T-helper 1 cell treated with Interleukin-12 subunit alpha and Interleukin-12 subunit beta and Interleukin-4 antibody, amounts not matched to agents 30 ng/mL and 1 ng/mL, for 36 hours (primary cell): ENCODE measurements at regions not wholly inside any gene's neighbourhood (a gene's known extent, or its start where the extent isn't known, plus 50 kb on each side); places are given as distances from the start of the nearest gene placed in this dataset.
"Not testable (repeated sequence)": the region's sequence is repeated elsewhere in the genome, so short reads cannot be mapped to it uniquely, and the experiment has no call there.

ENCODE experiments used
- intact Hi-C: fragments of 100-400 bp; cut with micrococcal nuclease; formaldehyde crosslinking; loops from one replicate; pipeline ENCODE4 v1.15.1; 2024

GRCh38 chr1:81178431-81179093 is 622.2 kb upstream of the ADGRL2 start:
- intact Hi-C loops, result not testable (repeated sequence)

DNA sequence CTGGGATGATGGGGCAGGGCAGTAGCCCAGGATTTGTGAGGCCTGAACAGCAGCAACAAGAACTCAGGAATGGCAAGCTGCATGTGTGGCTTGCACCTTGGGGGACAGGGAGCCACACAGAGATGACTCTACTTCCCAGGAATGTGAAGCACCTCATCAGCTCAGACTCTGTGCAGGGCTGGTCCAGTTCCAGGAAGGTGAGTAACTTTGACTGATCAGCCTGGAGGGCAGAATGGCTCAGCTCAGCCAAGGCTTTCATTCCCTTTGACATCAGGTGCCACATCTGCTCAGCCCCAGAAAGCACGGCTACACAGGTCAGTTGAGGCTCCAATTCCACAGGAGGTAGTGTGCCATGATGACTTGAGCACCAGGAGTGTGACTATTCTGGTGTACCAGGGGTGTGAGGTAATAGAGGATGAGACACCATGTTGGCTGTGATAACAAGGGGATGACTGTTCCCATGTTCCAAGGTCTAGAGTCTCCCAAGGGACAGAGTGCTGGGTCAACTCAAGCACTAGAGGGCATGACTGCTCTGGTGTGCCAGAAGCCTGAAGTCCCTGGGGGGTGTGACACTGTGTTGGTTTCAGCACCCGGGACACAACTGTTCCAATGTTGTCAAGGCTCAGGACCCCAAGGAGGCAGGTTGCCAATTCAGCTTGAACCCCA is 625.8 kb upstream of the ADGRL2 start:
- intact Hi-C loops, result no loop called here

- intact Hi-C loops, result no loop called here
These were observed 626.7 kb upstream of the ADGRL2 start for GRCh38 chr1:81174052-81174451.

GRCh38 chr1:81172483-81172882 is 628.3 kb upstream of the ADGRL2 start:
- intact Hi-C loops, result no loop called here

DNA sequence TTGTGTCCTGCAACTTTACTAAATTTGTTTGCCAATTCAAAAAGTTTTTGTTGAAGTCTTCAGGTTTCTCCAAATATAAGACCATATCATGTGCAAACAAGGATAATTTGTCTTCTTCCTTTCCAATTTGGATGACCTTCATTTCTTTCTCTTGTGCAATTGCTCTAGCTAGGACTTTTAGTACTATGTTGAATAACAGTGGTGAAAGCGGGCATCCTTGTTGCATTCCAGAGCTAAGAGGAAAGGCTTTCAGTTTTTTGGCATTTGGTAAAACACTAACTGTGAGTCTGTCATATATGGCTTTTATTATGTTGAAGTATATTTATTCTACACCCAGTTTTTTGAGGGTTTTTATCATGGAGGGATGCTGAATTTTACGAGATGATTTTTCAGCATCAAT is 630.0 kb upstream of the ADGRL2 start:
- intact Hi-C loops, result no loop called here

- intact Hi-C loops, result no loop called here
These were observed 634.8 kb upstream of the ADGRL2 start for GRCh38 chr1:81165963-81166362.

- intact Hi-C loops, result no loop called here
These were observed 640.0 kb upstream of the ADGRL2 start for GRCh38 chr1:81160696-81161095.

- intact Hi-C loops, result no loop called here
These were observed 642.1 kb upstream of the ADGRL2 start for GRCh38 chr1:81158592-81158991.

DNA sequence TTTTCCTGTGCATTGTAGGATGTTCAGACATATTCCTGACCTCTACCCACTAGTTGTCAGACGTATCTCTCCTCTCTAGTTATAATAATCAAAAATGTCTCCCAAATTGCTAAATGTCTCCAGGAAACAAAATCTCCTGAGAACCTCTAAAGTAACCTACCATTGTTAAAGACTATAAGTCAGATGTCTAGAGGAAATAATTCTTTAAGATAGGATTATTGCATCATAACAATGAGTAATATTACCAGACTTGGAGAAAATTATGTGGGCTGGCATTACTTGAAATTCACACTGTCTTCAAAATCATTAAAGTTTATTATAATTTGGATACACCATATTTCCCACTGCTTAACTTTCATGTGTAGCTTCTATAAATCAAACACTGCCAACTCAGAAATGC is 643.0 kb upstream of the ADGRL2 start:
- intact Hi-C loops, result no loop called here

DNA sequence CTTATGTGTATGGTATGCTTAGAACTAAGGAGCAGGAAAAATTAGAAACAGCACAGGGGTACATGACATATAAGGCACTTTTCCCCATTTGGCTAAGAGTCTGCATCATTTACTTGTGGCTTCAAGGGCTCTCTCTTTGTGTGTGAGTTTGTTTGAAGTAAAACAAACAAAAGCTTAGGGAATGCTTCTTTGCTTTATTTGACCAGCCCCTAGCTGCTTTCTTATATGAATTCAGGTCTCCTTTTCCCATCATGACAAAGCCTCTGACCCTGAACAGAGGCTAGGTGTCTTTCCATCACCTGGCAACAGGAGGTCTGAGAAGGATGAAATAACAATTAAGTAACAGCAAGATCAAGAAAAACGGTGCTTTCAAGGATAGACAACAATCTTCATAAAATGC is 643.8 kb upstream of the ADGRL2 start:
- intact Hi-C loops, result no loop called here

DNA sequence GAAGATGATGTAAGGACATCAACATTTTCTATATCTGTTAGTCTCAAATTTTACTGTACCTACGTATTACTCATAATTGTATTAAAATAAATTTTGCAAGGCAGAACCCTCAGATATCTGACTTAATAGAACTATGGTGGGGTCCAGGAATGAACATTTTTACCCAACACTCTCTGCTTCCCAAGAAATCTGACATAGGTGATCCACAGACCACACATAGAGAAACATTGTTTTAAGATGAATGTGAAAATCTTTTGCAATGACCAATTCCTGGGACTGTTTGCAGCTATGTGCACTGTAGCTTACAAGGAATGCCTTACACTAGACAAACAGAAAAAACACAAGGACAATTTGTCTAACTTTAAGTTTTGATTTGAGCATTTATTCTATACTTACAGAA is 645.6 kb upstream of the ADGRL2 start:
- intact Hi-C loops, result no loop called here

- intact Hi-C loops, result no loop called here
These were observed 649.5 kb upstream of the ADGRL2 start for GRCh38 chr1:81151206-81151605.

DNA sequence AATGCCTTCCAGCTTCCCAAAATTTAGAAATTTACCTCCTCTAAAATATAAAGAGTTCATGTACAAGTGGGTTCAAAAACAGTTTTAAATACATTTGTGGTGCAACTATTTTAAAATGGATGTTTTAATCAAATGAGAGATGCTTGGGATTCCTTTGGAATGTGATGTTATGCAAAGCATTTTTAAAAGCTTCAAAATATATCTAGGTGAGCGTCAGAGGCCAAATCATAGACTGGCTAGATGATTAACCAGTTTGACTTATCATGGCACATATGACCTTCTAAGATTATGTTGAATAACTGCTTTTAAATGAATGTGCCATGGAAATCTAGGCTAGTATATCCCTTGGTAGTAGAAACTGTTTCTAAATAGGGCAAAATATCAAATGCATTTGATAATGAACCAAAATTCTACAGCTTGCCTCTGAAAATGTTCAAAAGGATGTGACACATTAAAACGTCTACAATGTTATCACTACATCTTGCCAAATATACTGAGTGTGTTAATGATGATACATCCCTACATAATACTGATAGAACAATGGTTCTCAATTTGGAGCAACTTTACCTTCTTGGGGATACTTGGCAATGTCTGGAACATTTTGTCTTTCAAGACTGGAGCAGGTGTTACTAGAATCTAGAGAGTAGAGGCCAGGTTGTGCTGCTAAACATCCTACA is 650.9 kb upstream of the ADGRL2 start:
- intact Hi-C loops, result no loop called here

DNA sequence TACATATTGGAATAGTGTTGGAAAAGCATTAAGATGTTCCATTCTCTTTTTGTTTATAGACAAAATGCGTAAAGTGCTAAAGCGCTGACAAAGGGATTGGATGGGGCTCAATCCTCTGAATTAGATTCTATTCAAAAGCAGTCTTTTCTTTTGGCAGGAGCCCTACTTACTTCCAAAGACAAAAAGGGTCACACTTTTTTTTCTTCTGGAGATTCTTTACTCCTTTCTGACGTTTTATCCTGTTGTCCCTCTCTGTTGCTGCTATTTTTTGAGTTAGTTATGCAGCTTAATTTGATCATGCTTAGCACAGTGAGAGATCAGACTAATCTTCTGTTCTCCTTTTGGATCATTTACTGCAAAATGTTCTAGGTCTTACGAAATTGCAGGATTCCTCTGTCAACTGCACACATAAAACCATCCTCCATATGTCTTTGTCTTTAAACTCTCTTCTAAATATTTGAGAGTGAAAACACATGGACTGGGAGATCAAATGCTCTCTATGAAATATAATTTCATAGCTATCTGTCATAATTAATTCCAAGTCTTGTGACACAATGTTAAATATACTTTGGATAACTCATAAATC is 656.4 kb upstream of the ADGRL2 start:
- intact Hi-C loops, result no loop called here

- intact Hi-C loops, result no loop called here
These were observed 658.5 kb upstream of the ADGRL2 start for GRCh38 chr1:81142099-81142826.

GRCh38 chr1:81135524-81135923 is 665.2 kb upstream of the ADGRL2 start:
- intact Hi-C loops, result no loop called here

GRCh38 chr1:81129776-81130175 is 671.0 kb upstream of the ADGRL2 start:
- intact Hi-C loops, result no loop called here

DNA sequence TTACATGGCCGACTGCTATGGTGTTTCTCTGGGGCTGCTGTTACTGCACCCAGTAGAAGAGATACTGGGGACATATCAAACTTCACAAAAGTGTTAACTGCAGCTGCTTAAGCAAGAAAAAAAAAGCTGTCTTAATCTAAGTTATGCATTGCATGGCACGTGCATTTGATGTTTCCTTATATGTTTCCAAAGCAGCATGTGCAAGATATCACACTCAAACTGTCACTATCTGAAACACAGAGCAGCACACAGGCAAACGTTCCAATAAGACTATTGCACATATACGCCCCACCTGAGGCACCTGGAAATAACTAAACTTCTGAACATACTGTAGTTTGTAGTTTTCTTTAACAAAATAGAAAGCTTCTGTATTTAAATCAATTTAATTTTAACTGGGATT is 671.4 kb upstream of the ADGRL2 start:
- intact Hi-C loops, result no loop called here

GRCh38 chr1:81128079-81128478 is 672.7 kb upstream of the ADGRL2 start:
- intact Hi-C loops, result no loop called here

GRCh38 chr1:81126989-81127581 is 673.6 kb upstream of the ADGRL2 start:
- intact Hi-C loops, result no loop called here

GRCh38 chr1:81125672-81126071 is 675.1 kb upstream of the ADGRL2 start:
- intact Hi-C loops, result no loop called here
